Urinary bladder (tissue), 3 donors: ENCODE measurements at regions not wholly inside any gene's neighbourhood (a gene's known extent, or its start where the extent isn't known, plus 50 kb on each side); places are given as distances from the start of the nearest gene placed in this dataset.
"Not testable (repeated sequence)": the region's sequence is repeated elsewhere in the genome, so short reads cannot be mapped to it uniquely, and the experiment has no call there.

ENCODE experiments used
- DNase-seq: peaks from one replicate; pipeline ENCODE4 v3.0.0-alpha.2; 2015; ENCODE audit errors: extremely low spot score
- H3K27ac ChIP-seq: one replicate; pipeline ENCODE4 v1.5.1; 2013; ENCODE audit warnings: low read depth, mild to moderate bottlenecking, moderate library complexity
- H3K36me3 ChIP-seq: one replicate; pipeline ENCODE4 v1.6.1; 2013; ENCODE audit warnings: mild to moderate bottlenecking, moderate library complexity; ENCODE audit not compliant: insufficient read depth
- H3K4me1 ChIP-seq: one replicate; pipeline ENCODE4 v1.6.1; 2013; ENCODE audit warnings: mild to moderate bottlenecking, moderate library complexity; ENCODE audit not compliant: insufficient read depth
- H3K4me3 ChIP-seq: one replicate; pipeline ENCODE4 v1.5.1; 2013; ENCODE audit warnings: low read depth, low read length
- WGBS: extraction: QIAGEN DNeasy Blood & Tissue Kit; methylation state at CpG from one replicate; pipeline ENCODE4 v1.1.7; 2013; 5-methylcytosine and 5-hydroxymethylcytosine counted together
- donor health status: healthy with polysubstance abuse.
- donor health status: healthy.

GRCh38 chr6:4264081-4264480 is 128.7 kb upstream of the ECI2 start:
- H3K4me1 ChIP-seq = no peaks in the 10 kb centered on the region
- H3K36me3 ChIP-seq = no peaks in the 10 kb centered on the region
- H3K4me3 ChIP-seq = no peak overlapping the region
- no peak overlapping the region for H3K27ac ChIP-seq
- no peak for DNase-seq
- 69% methylated on average over 3 of the region's 3 CpGs for WGBS

GRCh38 chr6:4262526-4262925 is 127.2 kb upstream of the ECI2 start:
- DNase-seq = no peak
- WGBS = 40% methylated on average over 1 of the region's 1 CpG
- H3K4me3 ChIP-seq = no peak overlapping the region
- H3K4me1 ChIP-seq = no peaks in the 10 kb centered on the region
- no peaks in the 10 kb centered on the region for H3K36me3 ChIP-seq
- H3K27ac ChIP-seq = no peak overlapping the region

DNA sequence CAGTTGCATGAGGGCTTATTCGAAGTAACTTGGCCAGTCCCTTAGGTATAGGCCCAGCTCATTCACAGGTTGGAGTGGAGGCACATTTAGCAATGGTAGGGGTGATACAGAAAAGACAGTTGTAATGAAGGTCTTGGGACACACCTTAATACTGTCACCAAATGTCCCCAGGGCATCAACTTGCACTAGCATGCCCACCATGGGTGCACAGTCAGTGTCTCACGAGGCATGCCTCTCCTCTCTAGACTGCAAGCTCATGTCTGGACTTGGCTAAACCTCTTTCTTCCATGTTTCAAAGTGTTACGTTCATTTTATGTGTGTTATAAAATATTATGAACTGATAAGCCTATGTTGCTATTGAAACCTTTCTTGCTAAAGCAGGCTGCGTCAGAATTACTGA is 124.0 kb upstream of the ECI2 start:
- H3K36me3 ChIP-seq = no peaks in the 10 kb centered on the region
- peak; percentile 28 for DNase-seq
- WGBS = 69% methylated on average over 4 of the region's 4 CpGs
- no peak overlapping the region for H3K27ac ChIP-seq
- H3K4me1 ChIP-seq = no peaks in the 10 kb centered on the region
- no peak overlapping the region for H3K4me3 ChIP-seq

GRCh38 chr6:4258733-4259132 is 123.4 kb upstream of the ECI2 start:
- Histone ChIP-seq H3K36me3 (no peaks in the 10 kb centered on the region), H3K4me1 (no peaks in the 10 kb centered on the region), H3K27ac (no peak overlapping the region), H3K4me3 (no peak overlapping the region)
- no peak for DNase-seq
- 79% methylated on average over 5 of the region's 5 CpGs for WGBS

- Histone ChIP-seq H3K4me1 (no peaks in the 10 kb centered on the region), H3K36me3 (no peaks in the 10 kb centered on the region), H3K27ac (no peak overlapping the region), H3K4me3 (no peak overlapping the region)
- no peak for DNase-seq
- 90% methylated on average over 3 of the region's 3 CpGs for WGBS
Measured at GRCh38 chr6:4256969-4257368, 121.6 kb upstream of the ECI2 start.

DNA sequence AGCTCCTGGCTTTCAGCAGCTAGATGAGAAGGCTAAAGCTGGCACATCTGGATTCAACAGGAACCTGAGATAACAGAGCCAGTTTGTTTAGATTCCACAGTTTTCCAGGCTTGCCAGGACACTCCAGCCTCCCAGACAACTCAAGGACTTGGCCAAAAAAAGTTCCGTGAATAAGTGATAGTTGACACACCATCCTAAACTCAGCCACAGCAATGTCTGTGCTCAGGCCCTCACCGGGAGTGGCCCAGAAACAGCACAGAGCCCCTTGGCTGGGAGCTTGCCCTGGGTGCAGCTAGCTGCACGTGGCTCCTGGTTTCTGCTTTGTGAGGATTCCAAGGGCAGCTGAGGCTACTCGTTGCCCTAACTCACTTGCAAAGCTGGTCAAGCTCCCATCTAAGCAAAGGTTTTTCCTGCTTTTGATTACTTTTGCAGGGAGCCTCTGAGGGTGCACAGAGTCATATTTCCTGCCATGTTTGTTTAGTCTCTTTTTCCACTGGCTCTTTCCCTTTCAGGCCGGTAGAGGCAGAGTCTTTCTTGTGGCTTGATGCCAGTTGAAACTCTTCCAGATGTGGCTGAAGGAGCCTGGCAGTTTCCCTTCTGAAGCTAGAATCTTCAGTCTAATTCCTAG is 118.3 kb upstream of the ECI2 start:
- peak; percentile 33 for DNase-seq
- H3K27ac ChIP-seq = no peak overlapping the region
- H3K4me1 ChIP-seq = no peaks in the 10 kb centered on the region
- H3K36me3 ChIP-seq = no peaks in the 10 kb centered on the region
- no peak overlapping the region for H3K4me3 ChIP-seq
- 7% methylated on average over 5 of the region's 5 CpGs for WGBS

DNA sequence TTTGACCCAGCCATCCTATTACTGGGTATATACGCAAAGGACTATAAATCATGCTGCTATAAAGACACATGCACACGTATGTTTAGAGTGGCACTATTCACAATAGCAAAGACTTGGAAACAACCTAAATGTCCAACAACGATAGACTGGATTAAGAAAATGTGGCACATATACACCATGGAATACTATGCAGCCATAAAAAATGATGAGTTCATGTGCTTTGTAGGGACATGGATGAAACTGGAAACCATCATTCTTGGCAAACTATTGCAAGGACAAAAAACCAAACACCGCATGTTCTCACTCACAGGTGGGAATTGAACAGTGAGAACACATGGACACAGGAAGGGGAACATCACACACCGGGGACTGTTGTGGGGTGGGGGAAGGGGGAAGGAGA is 117.1 kb upstream of the ECI2 start:
- not testable (repeated sequence) for H3K27ac ChIP-seq, H3K36me3 ChIP-seq, H3K4me3 ChIP-seq, DNase-seq, H3K4me1 ChIP-seq
- WGBS = 93% methylated on average over 5 of the region's 5 CpGs

- no peaks in the 10 kb centered on the region for H3K36me3 ChIP-seq
- 88% methylated on average over 1 of the region's 1 CpG for WGBS
Measured at GRCh38 chr6:4250645-4251044, 115.3 kb upstream of the ECI2 start.

GRCh38 chr6:4243832-4244231 is 108.5 kb upstream of the ECI2 start:
- not testable (repeated sequence) for DNase-seq, H3K36me3 ChIP-seq, H3K27ac ChIP-seq, H3K4me3 ChIP-seq, H3K4me1 ChIP-seq
- WGBS = 92% methylated on average over 1 of the region's 1 CpG

More at GRCh38 chr6:4250645-4251044, 115.3 kb upstream of the ECI2 start:
- no peak overlapping the region for H3K27ac ChIP-seq
- no peaks in the 10 kb centered on the region for H3K4me1 ChIP-seq
- H3K4me3 ChIP-seq = no peak overlapping the region
- no peak for DNase-seq

- no peak for DNase-seq
- Histone ChIP-seq H3K4me1 (no peaks in the 10 kb centered on the region), H3K27ac (no peak overlapping the region), H3K36me3 (no peaks in the 10 kb centered on the region), H3K4me3 (no peak overlapping the region)
- WGBS = 80% methylated on average over 3 of the region's 3 CpGs
Measured at GRCh38 chr6:4243237-4243636, 107.9 kb upstream of the ECI2 start.

DNA sequence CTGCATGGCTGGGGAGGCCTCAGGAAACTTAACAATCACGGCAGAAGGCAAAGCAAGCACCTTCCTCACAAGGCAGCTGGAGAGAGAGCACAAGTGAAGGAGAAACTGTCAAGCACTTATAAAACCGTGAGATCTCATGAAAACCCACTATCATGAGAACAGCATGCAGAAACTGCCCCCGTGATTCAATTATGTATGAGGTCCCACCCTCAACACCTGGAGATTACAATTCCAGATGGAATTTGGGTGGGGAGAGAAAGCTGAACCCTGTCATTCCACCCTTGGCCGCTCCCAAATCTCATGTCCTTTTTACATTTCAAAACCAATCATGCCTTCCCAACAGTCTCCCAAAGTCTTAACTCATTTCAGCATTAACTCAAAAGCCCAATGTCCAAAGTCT is 107.2 kb upstream of the ECI2 start:
- Histone ChIP-seq H3K27ac (no peak overlapping the region), H3K36me3 (no peaks in the 10 kb centered on the region), H3K4me3 (no peak overlapping the region), H3K4me1 (no peaks in the 10 kb centered on the region)
- 77% methylated on average over 4 of the region's 4 CpGs for WGBS
- no peak for DNase-seq

- 97% methylated on average over 2 of the region's 2 CpGs for WGBS
- no peaks in the 10 kb centered on the region for H3K4me1 ChIP-seq
- no peaks in the 10 kb centered on the region for H3K36me3 ChIP-seq
- no peak overlapping the region for H3K27ac ChIP-seq
- DNase-seq = no peak
- H3K4me3 ChIP-seq = no peak overlapping the region
Measured at GRCh38 chr6:4240148-4240547, 104.8 kb upstream of the ECI2 start.

DNA sequence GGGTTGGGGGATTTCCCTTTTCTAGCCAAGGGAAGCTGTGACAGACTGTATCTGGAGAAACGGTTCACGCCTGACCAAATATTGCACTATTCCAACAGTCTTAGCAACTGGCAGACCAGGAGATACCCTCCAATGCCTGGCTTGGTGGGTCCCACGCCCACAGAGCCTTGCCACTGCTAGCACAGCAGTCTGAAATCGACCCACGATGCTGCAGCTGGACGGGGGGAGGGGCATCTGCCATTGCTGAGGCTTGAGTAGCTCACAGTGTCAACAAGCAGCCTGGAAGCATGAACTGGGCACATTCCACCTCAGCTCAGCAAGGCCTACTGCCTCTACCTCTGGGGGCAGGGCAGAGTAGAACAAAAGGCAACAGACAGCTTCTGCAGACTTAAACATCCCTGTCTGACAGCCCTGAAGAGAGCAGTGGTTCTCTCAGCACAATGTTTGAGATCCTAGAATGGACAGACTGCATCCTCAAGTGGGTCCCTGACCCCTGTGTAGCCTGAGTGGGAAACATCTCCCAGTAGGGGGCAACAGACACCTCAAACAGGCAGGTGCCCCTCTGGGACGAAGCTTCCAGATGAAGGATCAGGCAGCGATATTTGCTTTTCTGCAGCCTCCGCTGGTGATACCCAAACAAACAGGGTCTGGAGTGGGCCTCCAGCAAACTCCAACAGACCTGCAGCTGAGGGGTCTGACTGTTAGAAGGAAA is 89.9 kb upstream of the ECI2 start:
- Histone ChIP-seq H3K27ac (no peak overlapping the region), H3K4me3 (no peak overlapping the region), H3K36me3 (no peaks in the 10 kb centered on the region), H3K4me1 (no peaks in the 10 kb centered on the region)
- no peak for DNase-seq
- 48% methylated on average over 9 of the region's 9 CpGs for WGBS

GRCh38 chr6:4224067-4224978 is 88.9 kb upstream of the ECI2 start:
- Histone ChIP-seq H3K4me1 (no peaks in the 10 kb centered on the region), H3K27ac (no peak overlapping the region), H3K36me3 (no peaks in the 10 kb centered on the region), H3K4me3 (no peak overlapping the region)
- 24% methylated on average over 9 of the region's 9 CpGs for WGBS
- DNase-seq = no peak
